ENCODE measurements at regions not wholly inside any gene's neighbourhood (a gene's known extent, or its start where the extent isn't known, plus 50 kb on each side); places are given as distances from the start of the nearest gene placed in this dataset.

- DNase-seq, result no peak
Observed at GRCh38 chr9:95756101-95756500, 119.4 kb upstream of the ERCC6L2 start.

GRCh38 chr9:95755421-95755730 is 120.1 kb upstream of the ERCC6L2 start:
- DNase-seq, result no peak

- DNase-seq, result no peak
Observed at GRCh38 chr9:95754533-95755420, 120.7 kb upstream of the ERCC6L2 start.

- DNase-seq, result peak; percentile 51
Observed at GRCh38 chr9:95753762-95754465, 121.6 kb upstream of the ERCC6L2 start.

GRCh38 chr9:95752129-95752731 is 123.3 kb upstream of the ERCC6L2 start:
- no peak for DNase-seq

GRCh38 chr9:95751520-95751790 is 124.0 kb upstream of the ERCC6L2 start:
- DNase-seq, result no peak

GRCh38 chr9:95750725-95751519 is 124.6 kb upstream of the ERCC6L2 start:
- no peak for DNase-seq

GRCh38 chr9:95749493-95749892 is 126.0 kb upstream of the ERCC6L2 start:
- no peak for DNase-seq

- DNase-seq, result no peak
Observed at GRCh38 chr9:95746408-95747180, 128.9 kb upstream of the ERCC6L2 start.

GRCh38 chr9:95742821-95743220 is 132.7 kb upstream of the ERCC6L2 start:
- no peak for DNase-seq

GRCh38 chr9:95741631-95742030 is 133.9 kb upstream of the ERCC6L2 start:
- no peak for DNase-seq

- DNase-seq, result no peak
Observed at GRCh38 chr9:95740217-95741004, 135.1 kb upstream of the ERCC6L2 start.

- no peak for DNase-seq
Observed at GRCh38 chr9:95738438-95738837, 137.1 kb upstream of the ERCC6L2 start.

GRCh38 chr9:95736891-95737522 is 138.5 kb upstream of the ERCC6L2 start:
- DNase-seq, result no peak

GRCh38 chr9:95736370-95736769 is 139.1 kb upstream of the ERCC6L2 start:
- DNase-seq, result no peak

GRCh38 chr9:95735701-95736100 is 139.8 kb upstream of the ERCC6L2 start:
- no peak for DNase-seq

- no peak for DNase-seq
Observed at GRCh38 chr9:95733741-95734666, 141.5 kb upstream of the ERCC6L2 start.

GRCh38 chr9:95732802-95733688 is 142.4 kb upstream of the ERCC6L2 start:
- DNase-seq, result no peak

Measured in skin of body (tissue), 1 donor.